ENCODE measurements at regions not wholly inside any gene's neighbourhood (a gene's known extent, or its start where the extent isn't known, plus 50 kb on each side); places are given as distances from the start of the nearest gene placed in this dataset.

GRCh38 chr9:28209130-28209529, 635.8 kb upstream of the C9orf72 start:
- no peak for TF ChIP-seq CTCF (IDR thresholded peaks at IDR 0.05; ENCODE audit: low read depth, low read length, poor library complexity, severe bottlenecking)
- TF ChIP-seq EZH2phosphoT487 (IDR thresholded peaks at IDR 0.05; ENCODE audit: borderline replicate concordance, low read length), result no peak

All from DOHH2 (cell line).